HG02623 (cell line): ENCODE measurements at regions not wholly inside any gene's neighbourhood (a gene's known extent, or its start where the extent isn't known, plus 50 kb on each side); places are given as distances from the start of the nearest gene placed in this dataset.

ENCODE experiments used
- ATAC-seq: cut with Tn5 transposase; IDR thresholded peaks from one replicate; pipeline ENCODE4 v1.9.1; 2021; ENCODE audit warnings: moderate library complexity; ENCODE audit not compliant: unreplicated experiment

GRCh38 chr10:3692387-3692999 lies 92.5 kb downstream of the KLF6 start:
- no peak for ATAC-seq

GRCh38 chr10:3691482-3691881 lies 93.5 kb downstream of the KLF6 start:
- no peak for ATAC-seq

GRCh38 chr10:3689871-3690510 lies 95.0 kb downstream of the KLF6 start:
- ATAC-seq: no peak

GRCh38 chr10:3687510-3688081 lies 97.4 kb downstream of the KLF6 start:
- no peak for ATAC-seq

- no peak for ATAC-seq
These were observed 99.6 kb downstream of the KLF6 start for GRCh38 chr10:3685384-3685783.

- no peak for ATAC-seq
These were observed 100.1 kb downstream of the KLF6 start for GRCh38 chr10:3684891-3685290.

- ATAC-seq: no peak
These were observed 101.4 kb downstream of the KLF6 start for GRCh38 chr10:3683560-3683959.

GRCh38 chr10:3682745-3683144 lies 102.3 kb downstream of the KLF6 start:
- no peak for ATAC-seq

GRCh38 chr10:3681642-3682554 lies 103.1 kb downstream of the KLF6 start:
- no peak for ATAC-seq

- no peak for ATAC-seq
These were observed 104.9 kb downstream of the KLF6 start for GRCh38 chr10:3679950-3680629.

- ATAC-seq: no peak
These were observed 106.3 kb downstream of the KLF6 start for GRCh38 chr10:3678629-3679227.

GRCh38 chr10:3676564-3676963 lies 108.4 kb downstream of the KLF6 start:
- ATAC-seq: peak; percentile 52

GRCh38 chr10:3672220-3672619 lies 112.8 kb downstream of the KLF6 start:
- ATAC-seq: no peak

- ATAC-seq: no peak
These were observed 113.5 kb downstream of the KLF6 start for GRCh38 chr10:3671386-3671955.

- ATAC-seq: no peak
These were observed 116.1 kb downstream of the KLF6 start for GRCh38 chr10:3668966-3669330.

GRCh38 chr10:3668276-3668965 lies 116.6 kb downstream of the KLF6 start:
- ATAC-seq: no peak

- ATAC-seq: no peak
These were observed 118.3 kb downstream of the KLF6 start for GRCh38 chr10:3666525-3667302.

- ATAC-seq: no peak
These were observed 119.6 kb downstream of the KLF6 start for GRCh38 chr10:3665316-3665908.

GRCh38 chr10:3662775-3663174 lies 122.2 kb downstream of the KLF6 start:
- ATAC-seq: no peak
